ENCODE measurements at regions not wholly inside any gene's neighbourhood (a gene's known extent, or its start where the extent isn't known, plus 50 kb on each side); places are given as distances from the start of the nearest gene placed in this dataset.

DNA sequence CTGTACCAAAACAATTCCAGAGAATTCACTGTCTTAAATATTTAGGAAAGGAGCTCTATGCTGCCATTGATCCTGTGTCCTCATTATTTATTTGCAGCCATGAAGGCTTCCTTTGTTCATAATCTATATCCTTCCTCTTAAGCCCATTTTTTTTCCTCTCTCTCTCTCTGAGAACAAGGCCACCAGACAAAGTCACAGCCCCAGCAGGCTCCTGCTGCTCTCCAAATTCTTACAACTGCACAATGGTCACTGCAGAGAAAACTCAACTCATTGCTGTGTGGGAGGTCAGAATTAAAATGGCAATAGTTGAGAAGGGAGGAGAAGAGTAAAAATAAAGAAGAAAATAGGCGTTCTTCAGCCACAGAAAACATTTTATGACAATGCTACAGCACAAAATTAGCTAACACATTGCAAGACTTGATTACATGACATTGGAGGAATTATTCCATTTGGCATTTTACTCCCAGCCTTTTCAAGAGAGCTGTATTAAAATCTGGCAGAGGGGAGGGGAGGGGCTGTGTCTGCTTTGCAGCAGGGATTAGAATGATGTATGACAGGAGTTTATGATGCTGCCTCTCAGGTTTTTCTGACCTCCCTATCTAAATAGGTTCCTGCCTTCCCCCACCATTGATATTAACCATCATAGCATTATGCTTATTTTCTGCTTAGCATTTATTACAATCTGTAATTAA, 399.7 kb upstream of the THBS1 start:
- Histone ChIP-seq H3K14ac (ENCODE audit: low read length) (no peak overlapping the region), H3K36me3 (ENCODE audit: control insufficient read depth in 1 of 2, insufficient read depth in 2 of 2, low read length in 2 of 2) (no peaks in the 10 kb centered on the region), H3K18ac (ENCODE audit: low read length) (no peak overlapping the region), H4K12ac (ENCODE audit: low read depth, low read length) (no peak overlapping the region), H2BK12ac (ENCODE audit: low read length) (no peak overlapping the region), H2BK5ac (ENCODE audit: low read depth, low read length, poor library complexity) (no peak overlapping the region), H2AK5ac (ENCODE audit: low read length) (no peak overlapping the region), H2AFZ (ENCODE audit: insufficient read depth, low read length, poor library complexity) (no peak overlapping the region), H3K9ac (ENCODE audit: low read length) (no peak overlapping the region), H3K79me1 (ENCODE audit: low read length) (no peaks in the 10 kb centered on the region), H4K91ac (ENCODE audit: low read depth, low read length) (no peak overlapping the region), H3K4me3 (ENCODE audit: low read depth, low read length) (no peak overlapping the region), H3K9me3 (ENCODE audit: insufficient read depth, low read depth, low read length) (no peaks in the 10 kb centered on the region), H3K79me2 (ENCODE audit: control insufficient read depth, insufficient read depth, low read length, poor library complexity) (no peaks in the 10 kb centered on the region), H4K8ac (ENCODE audit: low read depth, low read length) (no peak overlapping the region), H3K23ac (ENCODE audit: low read length) (no peak overlapping the region), H3K27me3 (ENCODE audit: insufficient read depth, low read length) (no peaks in the 10 kb centered on the region), H2BK120ac (ENCODE audit: insufficient read depth, low read length, poor library complexity) (no peak overlapping the region), H3K4ac (ENCODE audit: low read depth, low read length) (no peak overlapping the region), H3K4me2 (ENCODE audit: low read length) (no peak overlapping the region), H3K27ac (ENCODE audit: low read depth, low read length) (no peak overlapping the region), H3K4me1 (ENCODE audit: control insufficient read depth in 1 of 2, insufficient read depth in 2 of 2, low read length in 2 of 2) (no peaks in the 10 kb centered on the region)
- DNase-seq = no peak
- no CpG with 5 or more reads among the region's 1 CpG for WGBS (ENCODE audit: extremely low coverage, insufficient coverage, insufficient read length)

DNA sequence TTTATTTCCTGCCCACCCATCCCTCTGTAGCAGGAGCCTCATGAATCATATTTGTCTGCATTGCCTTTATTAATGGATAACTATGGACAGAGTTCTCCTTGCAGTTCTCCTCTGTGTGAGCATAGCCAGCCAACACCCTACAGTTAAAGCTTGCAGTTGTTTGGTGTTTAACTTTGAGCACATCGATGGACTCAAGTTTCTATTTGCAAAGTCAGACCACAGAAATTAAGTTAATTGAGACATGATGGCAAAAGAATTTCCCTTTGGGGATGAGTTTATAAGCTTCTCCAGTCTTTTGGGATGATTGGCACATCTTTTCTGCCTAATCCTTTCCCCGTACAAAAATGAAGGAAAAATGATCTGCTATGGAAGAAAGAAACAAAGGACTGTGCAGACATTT, 398.9 kb upstream of the THBS1 start:
- Histone ChIP-seq H3K4me2 (ENCODE audit: low read length) (no peak overlapping the region), H3K27ac (ENCODE audit: low read depth, low read length) (no peak overlapping the region), H3K9ac (ENCODE audit: low read length) (no peak overlapping the region), H3K23ac (ENCODE audit: low read length) (no peak overlapping the region), H3K79me2 (ENCODE audit: control insufficient read depth, insufficient read depth, low read length, poor library complexity) (no peaks in the 10 kb centered on the region), H4K8ac (ENCODE audit: low read depth, low read length) (no peak overlapping the region), H3K14ac (ENCODE audit: low read length) (no peak overlapping the region), H3K9me3 (ENCODE audit: insufficient read depth, low read depth, low read length) (no peaks in the 10 kb centered on the region), H4K91ac (ENCODE audit: low read depth, low read length) (no peak overlapping the region), H4K12ac (ENCODE audit: low read depth, low read length) (no peak overlapping the region), H2BK5ac (ENCODE audit: low read depth, low read length, poor library complexity) (no peak overlapping the region), H3K36me3 (ENCODE audit: control insufficient read depth in 1 of 2, insufficient read depth in 2 of 2, low read length in 2 of 2) (no peaks in the 10 kb centered on the region), H2AFZ (ENCODE audit: insufficient read depth, low read length, poor library complexity) (no peak overlapping the region), H3K18ac (ENCODE audit: low read length) (no peak overlapping the region), H2BK120ac (ENCODE audit: insufficient read depth, low read length, poor library complexity) (no peak overlapping the region), H3K4ac (ENCODE audit: low read depth, low read length) (no peak overlapping the region), H3K4me3 (ENCODE audit: low read depth, low read length) (no peak overlapping the region), H3K79me1 (ENCODE audit: low read length) (no peaks in the 10 kb centered on the region), H2BK12ac (ENCODE audit: low read length) (no peak overlapping the region), H3K4me1 (ENCODE audit: control insufficient read depth in 1 of 2, insufficient read depth in 2 of 2, low read length in 2 of 2) (no peaks in the 10 kb centered on the region), H2AK5ac (ENCODE audit: low read length) (no peak overlapping the region), H3K27me3 (ENCODE audit: insufficient read depth, low read length) (no peaks in the 10 kb centered on the region)
- no peak for DNase-seq
- no CpG with 5 or more reads among the region's 2 CpGs for WGBS (ENCODE audit: extremely low coverage, insufficient coverage, insufficient read length)

DNA sequence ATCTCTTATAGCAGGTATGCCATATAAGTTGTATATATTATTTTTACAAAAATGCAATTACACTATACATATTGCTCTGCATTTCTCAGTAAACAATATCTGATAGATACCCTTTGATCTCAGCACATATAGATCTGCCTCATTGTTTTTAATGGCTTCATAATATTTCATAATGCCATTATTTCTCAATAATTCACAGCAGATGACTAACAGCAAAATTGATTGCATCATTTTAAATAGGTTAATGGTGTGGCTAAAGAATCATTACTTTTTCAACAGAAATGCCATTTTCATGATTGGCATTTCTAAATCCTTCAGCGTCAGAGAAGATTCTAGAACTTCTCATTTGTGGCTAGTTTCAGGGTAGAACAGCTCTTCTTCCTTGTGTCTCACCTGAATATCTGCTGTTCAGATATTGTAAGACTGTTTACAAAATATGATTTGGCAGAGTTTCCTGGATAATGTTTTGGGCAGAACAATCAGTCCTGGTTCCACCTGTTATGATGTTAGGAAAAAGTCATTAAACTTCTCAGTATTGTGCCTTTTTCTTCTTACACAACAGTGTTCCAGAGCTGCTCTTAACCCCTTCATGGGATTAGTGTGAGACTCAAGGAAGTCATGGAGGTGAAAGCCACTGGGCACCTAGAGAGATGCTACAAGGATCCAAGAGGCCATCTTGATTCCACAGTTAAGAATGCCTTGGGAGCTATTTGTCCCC, 397.6 kb upstream of the THBS1 start:
- H4K8ac ChIP-seq (ENCODE audit: low read depth, low read length) = no peak overlapping the region

DNA sequence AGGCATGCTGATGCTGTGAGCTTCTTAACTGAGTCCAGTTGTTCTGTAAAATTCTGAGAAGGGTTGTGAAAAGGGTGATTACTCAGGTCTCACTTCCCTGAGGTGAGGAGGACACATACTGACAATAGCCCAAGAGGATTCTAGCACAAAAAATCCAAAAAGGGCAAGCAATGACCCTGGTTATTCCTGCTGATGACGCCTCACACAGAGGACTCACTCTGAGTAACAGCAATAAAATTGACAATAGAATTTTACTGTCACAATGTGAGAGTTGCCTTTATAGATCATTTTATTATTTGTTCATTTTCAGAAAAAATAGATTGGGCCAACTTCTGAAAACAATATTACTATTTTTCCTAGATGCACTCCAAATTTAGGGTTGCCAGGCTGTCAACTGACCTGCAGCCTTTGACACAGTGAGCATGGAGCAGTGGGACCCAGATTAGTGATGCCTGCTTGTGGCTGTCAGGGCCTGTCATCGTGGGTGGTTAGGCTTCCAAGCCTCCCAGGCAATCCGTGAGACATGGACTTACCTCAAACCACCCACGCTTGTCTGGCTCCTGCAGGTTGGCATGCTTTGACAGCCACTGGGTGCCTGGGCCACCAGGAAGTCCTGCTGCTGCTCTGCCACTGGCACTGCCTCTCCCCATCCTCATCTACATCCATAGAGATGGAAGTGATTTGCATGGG, 396.0 kb upstream of the THBS1 start:
- no peak for DNase-seq
- Histone ChIP-seq H3K36me3 (ENCODE audit: control insufficient read depth in 1 of 2, insufficient read depth in 2 of 2, low read length in 2 of 2) (no peaks in the 10 kb centered on the region), H3K23ac (ENCODE audit: low read length) (no peak overlapping the region), H3K79me1 (ENCODE audit: low read length) (no peaks in the 10 kb centered on the region), H2AFZ (ENCODE audit: insufficient read depth, low read length, poor library complexity) (no peak overlapping the region), H4K8ac (ENCODE audit: low read depth, low read length) (no peak overlapping the region), H3K18ac (ENCODE audit: low read length) (no peak overlapping the region), H3K4me1 (ENCODE audit: control insufficient read depth in 1 of 2, insufficient read depth in 2 of 2, low read length in 2 of 2) (peaks cover 0 to 3% of the 10 kb centered on the region in 2 experiments), H3K4me3 (ENCODE audit: low read depth, low read length) (no peak overlapping the region), H4K12ac (ENCODE audit: low read depth, low read length) (no peak overlapping the region), H4K91ac (ENCODE audit: low read depth, low read length) (no peak overlapping the region), H3K79me2 (ENCODE audit: control insufficient read depth, insufficient read depth, low read length, poor library complexity) (no peaks in the 10 kb centered on the region), H2BK120ac (ENCODE audit: insufficient read depth, low read length, poor library complexity) (no peak overlapping the region), H2BK12ac (ENCODE audit: low read length) (no peak overlapping the region), H3K27me3 (ENCODE audit: insufficient read depth, low read length) (no peaks in the 10 kb centered on the region), H3K9ac (ENCODE audit: low read length) (no peak overlapping the region), H2AK5ac (ENCODE audit: low read length) (no peak overlapping the region), H2BK5ac (ENCODE audit: low read depth, low read length, poor library complexity) (no peak overlapping the region), H3K4ac (ENCODE audit: low read depth, low read length) (no peak overlapping the region), H3K9me3 (ENCODE audit: insufficient read depth, low read depth, low read length) (no peaks in the 10 kb centered on the region), H3K27ac (ENCODE audit: low read depth, low read length) (no peak overlapping the region), H3K4me2 (ENCODE audit: low read length) (no peak overlapping the region), H3K14ac (ENCODE audit: low read length) (no peak overlapping the region)
- whole genome bisulfite sequencing (ENCODE audit: extremely low coverage, insufficient coverage, insufficient read length) = no CpG with 5 or more reads among the region's 4 CpGs

More for the DNA sequence above, 397.6 kb upstream of the THBS1 start:
- Histone ChIP-seq H2AFZ (ENCODE audit: insufficient read depth, low read length, poor library complexity) (no peak overlapping the region), H3K36me3 (ENCODE audit: control insufficient read depth in 1 of 2, insufficient read depth in 2 of 2, low read length in 2 of 2) (no peaks in the 10 kb centered on the region), H3K4ac (ENCODE audit: low read depth, low read length) (no peak overlapping the region), H3K4me1 (ENCODE audit: control insufficient read depth in 1 of 2, insufficient read depth in 2 of 2, low read length in 2 of 2) (no peaks in the 10 kb centered on the region), H3K27ac (ENCODE audit: low read depth, low read length) (no peak overlapping the region), H3K79me1 (ENCODE audit: low read length) (no peaks in the 10 kb centered on the region), H4K12ac (ENCODE audit: low read depth, low read length) (no peak overlapping the region), H3K9me3 (ENCODE audit: insufficient read depth, low read depth, low read length) (no peaks in the 10 kb centered on the region), H3K4me2 (ENCODE audit: low read length) (no peak overlapping the region), H2BK5ac (ENCODE audit: low read depth, low read length, poor library complexity) (no peak overlapping the region), H3K14ac (ENCODE audit: low read length) (no peak overlapping the region), H2BK12ac (ENCODE audit: low read length) (no peak overlapping the region), H3K18ac (ENCODE audit: low read length) (no peak overlapping the region), H3K4me3 (ENCODE audit: low read depth, low read length) (no peak overlapping the region), H4K91ac (ENCODE audit: low read depth, low read length) (no peak overlapping the region), H3K79me2 (ENCODE audit: control insufficient read depth, insufficient read depth, low read length, poor library complexity) (no peaks in the 10 kb centered on the region), H3K27me3 (ENCODE audit: insufficient read depth, low read length) (no peaks in the 10 kb centered on the region), H2BK120ac (ENCODE audit: insufficient read depth, low read length, poor library complexity) (no peak overlapping the region), H2AK5ac (ENCODE audit: low read length) (no peak overlapping the region), H3K9ac (ENCODE audit: low read length) (no peak overlapping the region), H3K23ac (ENCODE audit: low read length) (no peak overlapping the region)
- no CpG with 5 or more reads among the region's 1 CpG for WGBS (ENCODE audit: extremely low coverage, insufficient coverage, insufficient read length)
- peak in 1 of 2 donors; percentile 60 for DNase-seq

Data from trophoblast cell (in vitro differentiated cells and primary cell).